Type B pancreatic cell (in vitro differentiated cells): ENCODE measurements at regions not wholly inside any gene's neighbourhood (a gene's known extent, or its start where the extent isn't known, plus 50 kb on each side); places are given as distances from the start of the nearest gene placed in this dataset.

ENCODE experiments used
- DNase-seq: peaks from one replicate; pipeline ENCODE4 v3.0.0; 2021; ENCODE audit warnings: mixed read lengths; ENCODE audit not compliant: unreplicated experiment; ENCODE audit errors: extremely low spot score
- H3K27ac Mint-ChIP-seq: 2 replicates; pipeline ENCODE4 v1.8.0; 2021; ENCODE audit warnings: mild to moderate bottlenecking, mixed read lengths
- H3K27me3 Mint-ChIP-seq: 2 replicates; pipeline ENCODE4 v1.8.0; 2021; ENCODE audit warnings: mixed read lengths
- H3K36me3 Mint-ChIP-seq: 2 replicates; pipeline ENCODE4 v1.8.0; 2021; ENCODE audit warnings: mixed read lengths
- H3K4me1 Mint-ChIP-seq: one replicate; pipeline ENCODE4 v1.8.0; 2021; ENCODE audit warnings: mixed read lengths; ENCODE audit not compliant: unreplicated experiment
- H3K4me3 Mint-ChIP-seq: 2 replicates; pipeline ENCODE4 v1.8.0; 2021; ENCODE audit warnings: mild to moderate bottlenecking, mixed read lengths
- H3K9me3 Mint-ChIP-seq: 2 replicates; pipeline ENCODE4 v1.8.0; 2021; ENCODE audit warnings: mixed read lengths
- CTCF ChIP-seq: fragments of 200-600 bp; sonication (generic); conservative IDR thresholded peaks from 2 replicates; pipeline ENCODE4 v1.5.0; 2021; ENCODE audit warnings: antibody characterized with exemption, mild to moderate bottlenecking

DNA sequence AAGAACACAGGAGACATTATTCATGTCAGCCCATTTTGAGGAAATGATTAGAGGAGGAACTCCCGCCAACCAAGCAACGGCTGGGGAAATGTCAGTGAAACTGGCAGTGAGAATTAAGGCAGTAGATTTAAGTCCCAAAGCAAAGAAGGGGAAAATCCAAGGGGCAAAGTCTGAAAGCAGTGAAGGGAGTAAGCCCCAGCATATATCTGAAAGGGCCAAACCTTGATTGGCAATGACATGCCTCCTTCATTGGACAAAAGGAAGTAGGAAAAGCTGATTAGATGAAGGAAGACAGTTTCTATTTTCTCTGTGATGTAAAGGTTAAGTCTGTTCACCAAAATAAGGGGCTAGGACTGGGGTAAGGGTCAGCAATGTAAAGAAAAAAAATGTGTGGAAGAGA lies 190.3 kb downstream of the RNF144B start:
- peaks cover 2% of the 10 kb centered on the region for H3K27me3 Mint-ChIP-seq
- H3K9me3 Mint-ChIP-seq = no peaks in the 10 kb centered on the region
- H3K4me3 Mint-ChIP-seq = no peak overlapping the region
- no peaks in the 10 kb centered on the region for H3K36me3 Mint-ChIP-seq
- no peak for DNase-seq
- TF ChIP-seq CTCF = no peak
- H3K27ac Mint-ChIP-seq = no peak overlapping the region
- H3K4me1 Mint-ChIP-seq = no peaks in the 10 kb centered on the region

DNA sequence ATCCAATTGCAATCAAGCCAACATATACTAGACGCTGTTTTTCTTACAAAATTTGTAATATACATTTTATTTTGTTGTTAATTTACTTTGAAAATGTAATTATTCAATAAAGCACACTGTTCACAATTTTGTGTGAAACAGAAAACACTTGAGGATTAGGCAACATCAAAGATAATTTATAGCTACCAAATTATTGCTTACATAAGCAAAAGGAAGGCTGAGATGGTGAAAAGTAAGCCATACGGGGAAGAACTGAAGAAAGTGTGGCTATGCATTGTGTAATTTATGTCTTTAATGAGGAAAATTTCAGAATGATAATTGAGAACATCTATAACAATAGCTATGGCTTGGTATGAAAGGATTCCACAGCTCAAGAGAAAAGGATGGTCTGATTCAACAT lies 192.0 kb downstream of the RNF144B start:
- Mint-ChIP-seq H3K4me3 (no peak overlapping the region), H3K4me1 (no peaks in the 10 kb centered on the region), H3K27ac (no peak overlapping the region), H3K27me3 (no peaks in the 10 kb centered on the region), H3K36me3 (no peaks in the 10 kb centered on the region), H3K9me3 (no peaks in the 10 kb centered on the region)
- TF ChIP-seq CTCF = no peak
- no peak for DNase-seq

DNA sequence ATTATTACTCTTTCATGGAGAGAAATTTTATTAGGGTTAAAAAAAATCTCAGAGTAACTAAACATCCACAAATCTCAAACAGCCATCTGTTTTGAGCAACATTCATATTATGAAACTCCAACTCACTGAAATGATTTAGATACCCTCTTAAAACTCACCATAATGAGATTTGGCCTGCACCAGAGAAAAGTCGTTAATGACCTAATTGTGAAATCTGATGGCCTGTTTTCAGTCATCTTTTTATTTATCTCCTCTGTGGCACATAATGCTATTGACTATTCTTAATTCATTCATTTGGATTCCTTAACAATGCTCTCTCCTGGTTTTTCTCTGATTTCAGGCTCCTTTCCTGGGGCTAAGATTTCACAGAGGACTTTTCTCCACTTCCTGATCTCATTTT lies 192.7 kb downstream of the RNF144B start:
- no peaks in the 10 kb centered on the region for H3K27me3 Mint-ChIP-seq
- DNase-seq = no peak
- H3K27ac Mint-ChIP-seq = no peak overlapping the region
- no peak for TF ChIP-seq CTCF
- H3K4me3 Mint-ChIP-seq = no peak overlapping the region
- no peaks in the 10 kb centered on the region for H3K36me3 Mint-ChIP-seq
- H3K4me1 Mint-ChIP-seq = peaks cover 5% of the 10 kb centered on the region
- H3K9me3 Mint-ChIP-seq = no peaks in the 10 kb centered on the region

DNA sequence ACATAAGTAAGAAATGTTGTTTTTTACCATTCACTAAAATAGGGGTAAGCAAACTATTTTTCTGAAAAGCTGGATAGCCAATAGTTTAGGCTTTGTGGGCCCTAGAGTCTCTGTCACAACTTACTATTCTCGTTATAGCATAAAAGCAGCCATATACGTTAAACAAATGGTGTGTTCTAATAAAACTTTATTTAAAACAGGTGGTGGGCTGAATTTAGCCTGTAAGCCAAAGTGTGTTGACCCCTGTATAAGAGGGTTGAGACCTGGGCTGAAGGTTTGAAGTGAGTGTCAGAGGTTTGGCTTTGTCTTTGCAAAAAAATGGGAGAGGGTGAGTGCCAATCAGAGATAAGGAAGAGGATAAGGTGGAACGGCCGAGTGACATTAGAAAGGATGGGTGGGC lies 197.2 kb downstream of the RNF144B start:
- Mint-ChIP-seq H3K27ac (no peak overlapping the region), H3K9me3 (no peaks in the 10 kb centered on the region), H3K4me1 (peaks cover 11% of the 10 kb centered on the region), H3K36me3 (no peaks in the 10 kb centered on the region), H3K27me3 (no peaks in the 10 kb centered on the region), H3K4me3 (no peak overlapping the region)
- DNase-seq = no peak
- no peak for TF ChIP-seq CTCF

DNA sequence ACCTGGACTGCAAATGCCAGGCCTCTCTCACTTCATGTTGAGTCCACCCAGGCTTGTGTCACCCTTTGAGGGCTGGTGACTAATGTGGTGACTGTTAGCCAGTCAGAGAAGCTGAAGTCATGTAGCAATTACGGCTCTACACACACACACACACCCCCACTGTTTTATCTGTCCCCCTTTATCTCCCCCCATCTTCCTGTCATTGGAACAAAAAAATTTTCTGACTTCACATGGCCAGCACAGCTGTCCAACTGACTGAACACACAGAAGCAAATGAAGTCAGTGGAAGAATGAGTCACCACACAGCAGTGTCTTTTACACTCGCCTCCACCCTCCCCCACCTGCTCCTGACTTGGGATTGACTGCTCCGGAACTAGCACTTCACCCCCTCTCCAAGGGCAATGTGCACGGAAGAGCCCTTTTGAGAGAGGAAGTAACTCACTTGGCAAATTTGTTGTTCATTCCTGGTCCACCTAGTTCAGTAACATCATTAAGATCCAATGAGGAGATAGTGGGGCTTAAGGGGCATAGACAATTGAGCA lies 198.0 kb downstream of the RNF144B start:
- no peaks in the 10 kb centered on the region for H3K36me3 Mint-ChIP-seq
- no peaks in the 10 kb centered on the region for H3K9me3 Mint-ChIP-seq
- no peak overlapping the region for H3K4me3 Mint-ChIP-seq
- no peaks in the 10 kb centered on the region for H3K27me3 Mint-ChIP-seq
- H3K4me1 Mint-ChIP-seq = peaks cover 11% of the 10 kb centered on the region
- TF ChIP-seq CTCF = no peak
- DNase-seq = no peak
- no peak overlapping the region for H3K27ac Mint-ChIP-seq

GRCh38 chr6:18586133-18586532 lies 199.0 kb downstream of the RNF144B start:
- no peaks in the 10 kb centered on the region for H3K27me3 Mint-ChIP-seq
- H3K36me3 Mint-ChIP-seq = no peaks in the 10 kb centered on the region

More at GRCh38 chr6:18586133-18586532, 199.0 kb downstream of the RNF144B start:
- Mint-ChIP-seq H3K27ac (no peak overlapping the region), H3K9me3 (no peaks in the 10 kb centered on the region), H3K4me3 (no peak overlapping the region), H3K4me1 (peaks cover 11% of the 10 kb centered on the region)
- TF ChIP-seq CTCF = no peak
- no peak for DNase-seq
